ENCODE measurements at regions not wholly inside any gene's neighbourhood (a gene's known extent, or its start where the extent isn't known, plus 50 kb on each side); places are given as distances from the start of the nearest gene placed in this dataset.
"Not testable (repeated sequence)": the region's sequence is repeated elsewhere in the genome, so short reads cannot be mapped to it uniquely, and the experiment has no call there.

GRCh38 chr5:36786448-36787012, 90.0 kb upstream of the NIPBL start:
- no peak overlapping the region for H3K4me3 ChIP-seq (ENCODE audit: extremely low read depth, insufficient read depth, low read length, poor library complexity, severe bottlenecking)
- H3K9me3 ChIP-seq (ENCODE audit: control insufficient read depth, low read length): no peaks in the 10 kb centered on the region
- no peaks in the 10 kb centered on the region for H3K4me1 ChIP-seq (ENCODE audit: control insufficient read depth, insufficient read depth, low read length, poor library complexity, severe bottlenecking)
- WGBS, 2 experiments (ENCODE audit: insufficient coverage in 2 of 2): 92 to 100% methylated on average over 1 of the region's 1 CpG
- no peaks in the 10 kb centered on the region for H3K36me3 ChIP-seq (ENCODE audit: control insufficient read depth, insufficient read depth, low read length)
- H3K27ac ChIP-seq (ENCODE audit: low read depth, low read length, severe bottlenecking): no peak overlapping the region

- no peak overlapping the region for H3K27ac ChIP-seq (ENCODE audit: low read depth, low read length, severe bottlenecking)
- no peaks in the 10 kb centered on the region for H3K36me3 ChIP-seq (ENCODE audit: control insufficient read depth, insufficient read depth, low read length)
- no peak overlapping the region for H3K4me3 ChIP-seq (ENCODE audit: extremely low read depth, insufficient read depth, low read length, poor library complexity, severe bottlenecking)
- H3K9me3 ChIP-seq (ENCODE audit: control insufficient read depth, low read length): no peaks in the 10 kb centered on the region
- 91 to 93% methylated on average over 7 of the region's 8 CpGs for WGBS, 2 experiments (ENCODE audit: insufficient coverage in 2 of 2)
- no peaks in the 10 kb centered on the region for H3K4me1 ChIP-seq (ENCODE audit: control insufficient read depth, insufficient read depth, low read length, poor library complexity, severe bottlenecking)
These were observed 89.0 kb upstream of the NIPBL start for GRCh38 chr5:36787365-36788093.

GRCh38 chr5:36790847-36791246, 85.7 kb upstream of the NIPBL start:
- Histone ChIP-seq H3K27ac (ENCODE audit: low read depth, low read length, severe bottlenecking) (no peak overlapping the region), H3K4me1 (ENCODE audit: control insufficient read depth, insufficient read depth, low read length, poor library complexity, severe bottlenecking) (no peaks in the 10 kb centered on the region), H3K9me3 (ENCODE audit: control insufficient read depth, low read length) (no peaks in the 10 kb centered on the region), H3K36me3 (ENCODE audit: control insufficient read depth, insufficient read depth, low read length) (no peaks in the 10 kb centered on the region), H3K4me3 (ENCODE audit: extremely low read depth, insufficient read depth, low read length, poor library complexity, severe bottlenecking) (no peak overlapping the region)
- no CpG with 5 or more reads among the region's 1 CpG for WGBS, 2 experiments (ENCODE audit: insufficient coverage in 2 of 2)

GRCh38 chr5:36792560-36793180, 83.9 kb upstream of the NIPBL start:
- no peak overlapping the region for H3K27ac ChIP-seq (ENCODE audit: low read depth, low read length, severe bottlenecking)
- H3K36me3 ChIP-seq (ENCODE audit: control insufficient read depth, insufficient read depth, low read length): no peaks in the 10 kb centered on the region
- no peaks in the 10 kb centered on the region for H3K9me3 ChIP-seq (ENCODE audit: control insufficient read depth, low read length)
- no peak overlapping the region for H3K4me3 ChIP-seq (ENCODE audit: extremely low read depth, insufficient read depth, low read length, poor library complexity, severe bottlenecking)
- no peaks in the 10 kb centered on the region for H3K4me1 ChIP-seq (ENCODE audit: control insufficient read depth, insufficient read depth, low read length, poor library complexity, severe bottlenecking)
- 92 to 100% methylated on average over 2 to 3 of the region's 4 CpGs for WGBS, 2 experiments (ENCODE audit: insufficient coverage in 2 of 2)

- no peaks in the 10 kb centered on the region for H3K36me3 ChIP-seq (ENCODE audit: control insufficient read depth, insufficient read depth, low read length)
- no peak overlapping the region for H3K27ac ChIP-seq (ENCODE audit: low read depth, low read length, severe bottlenecking)
- WGBS, 2 experiments (ENCODE audit: insufficient coverage in 2 of 2): 81 to 92% methylated on average over 2 to 4 of the region's 4 CpGs
- no peaks in the 10 kb centered on the region for H3K9me3 ChIP-seq (ENCODE audit: control insufficient read depth, low read length)
- no peaks in the 10 kb centered on the region for H3K4me1 ChIP-seq (ENCODE audit: control insufficient read depth, insufficient read depth, low read length, poor library complexity, severe bottlenecking)
- H3K4me3 ChIP-seq (ENCODE audit: extremely low read depth, insufficient read depth, low read length, poor library complexity, severe bottlenecking): no peak overlapping the region
These were observed 81.2 kb upstream of the NIPBL start for GRCh38 chr5:36795366-36795765.

- Histone ChIP-seq H3K4me3 (ENCODE audit: extremely low read depth, insufficient read depth, low read length, poor library complexity, severe bottlenecking) (no peak overlapping the region), H3K27ac (ENCODE audit: low read depth, low read length, severe bottlenecking) (no peak overlapping the region), H3K36me3 (ENCODE audit: control insufficient read depth, insufficient read depth, low read length) (no peaks in the 10 kb centered on the region), H3K9me3 (ENCODE audit: control insufficient read depth, low read length) (no peaks in the 10 kb centered on the region), H3K4me1 (ENCODE audit: control insufficient read depth, insufficient read depth, low read length, poor library complexity, severe bottlenecking) (no peaks in the 10 kb centered on the region)
- 86 to 100% methylated on average over 2 to 3 of the region's 3 CpGs for WGBS, 2 experiments (ENCODE audit: insufficient coverage in 2 of 2)
These were observed 80.4 kb upstream of the NIPBL start for GRCh38 chr5:36796155-36796554.

DNA sequence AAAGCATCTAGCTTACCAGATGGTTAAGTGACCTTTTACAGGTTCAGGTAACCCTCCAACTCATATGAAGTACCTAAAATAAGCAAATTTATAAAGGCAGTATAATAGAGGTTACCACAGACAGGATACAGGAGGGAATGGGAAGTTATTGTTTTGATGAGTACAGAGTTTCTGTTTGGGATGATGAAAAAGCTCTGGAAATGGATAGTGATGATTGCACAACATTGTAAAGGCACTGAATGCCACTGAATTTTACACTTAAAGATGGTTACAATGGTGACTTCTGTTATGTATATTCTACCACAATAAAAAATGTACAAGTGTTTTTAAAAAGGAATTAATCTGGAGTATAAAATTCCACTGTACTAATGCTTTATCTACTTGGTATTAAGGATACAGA, 75.0 kb upstream of the NIPBL start:
- Histone ChIP-seq H3K27ac (ENCODE audit: low read depth, low read length, severe bottlenecking) (no peak overlapping the region), H3K4me3 (ENCODE audit: extremely low read depth, insufficient read depth, low read length, poor library complexity, severe bottlenecking) (no peak overlapping the region), H3K9me3 (ENCODE audit: control insufficient read depth, low read length) (no peaks in the 10 kb centered on the region)

DNA sequence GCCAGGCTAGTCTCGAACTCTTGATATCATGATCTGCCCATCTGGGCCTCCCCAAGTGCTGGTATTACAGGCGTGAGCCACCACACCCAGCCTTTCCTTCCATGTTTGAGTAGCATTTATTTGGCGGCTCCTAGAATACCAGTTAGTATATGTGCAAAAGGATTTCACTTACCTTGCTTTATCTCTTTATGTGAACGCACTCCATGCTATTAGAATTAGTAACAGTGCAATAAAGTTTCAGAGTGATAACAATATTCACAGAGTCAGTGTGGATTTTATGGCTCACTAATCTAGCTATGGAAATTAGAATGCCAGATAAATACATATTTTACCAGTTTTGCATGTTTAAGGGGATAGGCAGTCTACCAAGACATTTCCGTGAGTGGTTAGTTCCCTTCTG, 74.4 kb upstream of the NIPBL start:
- H3K4me3 ChIP-seq (ENCODE audit: extremely low read depth, insufficient read depth, low read length, poor library complexity, severe bottlenecking): no peak overlapping the region
- H3K9me3 ChIP-seq (ENCODE audit: control insufficient read depth, low read length): no peaks in the 10 kb centered on the region
- H3K27ac ChIP-seq (ENCODE audit: low read depth, low read length, severe bottlenecking): no peak overlapping the region
- no peaks in the 10 kb centered on the region for H3K4me1 ChIP-seq (ENCODE audit: control insufficient read depth, insufficient read depth, low read length, poor library complexity, severe bottlenecking)
- 88 to 93% methylated on average over 2 of the region's 5 CpGs for WGBS, 2 experiments (ENCODE audit: insufficient coverage in 2 of 2)
- no peaks in the 10 kb centered on the region for H3K36me3 ChIP-seq (ENCODE audit: control insufficient read depth, insufficient read depth, low read length)

More for the DNA sequence above, 75.0 kb upstream of the NIPBL start:
- H3K4me1 ChIP-seq (ENCODE audit: control insufficient read depth, insufficient read depth, low read length, poor library complexity, severe bottlenecking): no peaks in the 10 kb centered on the region
- H3K36me3 ChIP-seq (ENCODE audit: control insufficient read depth, insufficient read depth, low read length): no peaks in the 10 kb centered on the region

DNA sequence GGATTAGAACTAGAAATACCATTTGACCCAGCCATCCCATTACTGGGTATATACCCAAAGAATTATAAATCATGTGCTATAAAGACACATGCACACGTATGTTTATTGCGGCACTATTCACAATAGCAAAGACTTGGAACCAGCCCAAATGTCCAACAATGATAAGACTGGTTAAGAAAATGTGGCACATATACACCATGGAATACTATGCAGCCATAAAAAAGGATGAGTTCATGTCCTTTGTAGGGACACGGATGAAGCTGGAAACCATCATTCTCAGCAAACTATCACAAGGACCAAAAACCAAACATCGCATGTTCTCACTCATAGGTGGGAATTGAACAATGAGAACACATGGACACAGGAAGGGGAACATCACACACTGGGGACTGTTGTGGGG, 63.3 kb upstream of the NIPBL start:
- not testable (repeated sequence) for H3K4me3 ChIP-seq (ENCODE audit: extremely low read depth, insufficient read depth, low read length, poor library complexity, severe bottlenecking); H3K9me3 ChIP-seq (ENCODE audit: control insufficient read depth, low read length); H3K27ac ChIP-seq (ENCODE audit: low read depth, low read length, severe bottlenecking); H3K36me3 ChIP-seq (ENCODE audit: control insufficient read depth, insufficient read depth, low read length); H3K4me1 ChIP-seq (ENCODE audit: control insufficient read depth, insufficient read depth, low read length, poor library complexity, severe bottlenecking)
- WGBS, 2 experiments (ENCODE audit: insufficient coverage in 2 of 2): 100% methylated on average over 1 of the region's 4 CpGs; no CpG with 5 or more reads in 1 of the 2 experiments

DNA sequence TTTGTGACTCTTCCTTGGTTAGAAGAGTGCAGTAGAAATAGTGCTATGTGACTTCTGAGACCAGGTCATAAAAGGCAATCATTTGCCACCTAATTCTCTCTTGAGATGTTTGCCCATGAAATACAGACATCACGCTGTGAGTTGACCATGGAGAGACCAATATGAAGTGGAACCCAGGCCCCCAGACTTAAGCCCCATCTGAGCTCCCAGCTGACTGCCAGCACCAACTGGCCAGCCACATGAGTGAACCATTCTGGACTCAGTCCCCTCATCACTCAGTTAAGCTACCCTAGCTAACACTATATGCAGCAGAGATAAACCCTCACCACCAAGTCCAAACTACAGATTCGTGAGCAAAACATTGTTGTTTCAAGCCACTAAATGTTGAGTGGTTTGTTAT, 60.7 kb upstream of the NIPBL start:
- no peaks in the 10 kb centered on the region for H3K4me1 ChIP-seq (ENCODE audit: control insufficient read depth, insufficient read depth, low read length, poor library complexity, severe bottlenecking)
- H3K27ac ChIP-seq (ENCODE audit: low read depth, low read length, severe bottlenecking): no peak overlapping the region
- H3K36me3 ChIP-seq (ENCODE audit: control insufficient read depth, insufficient read depth, low read length): no peaks in the 10 kb centered on the region
- H3K9me3 ChIP-seq (ENCODE audit: control insufficient read depth, low read length): no peaks in the 10 kb centered on the region
- WGBS, 2 experiments (ENCODE audit: insufficient coverage in 2 of 2): 86 to 88% methylated on average over 1 of the region's 2 CpGs
- H3K4me3 ChIP-seq (ENCODE audit: extremely low read depth, insufficient read depth, low read length, poor library complexity, severe bottlenecking): no peak overlapping the region

DNA sequence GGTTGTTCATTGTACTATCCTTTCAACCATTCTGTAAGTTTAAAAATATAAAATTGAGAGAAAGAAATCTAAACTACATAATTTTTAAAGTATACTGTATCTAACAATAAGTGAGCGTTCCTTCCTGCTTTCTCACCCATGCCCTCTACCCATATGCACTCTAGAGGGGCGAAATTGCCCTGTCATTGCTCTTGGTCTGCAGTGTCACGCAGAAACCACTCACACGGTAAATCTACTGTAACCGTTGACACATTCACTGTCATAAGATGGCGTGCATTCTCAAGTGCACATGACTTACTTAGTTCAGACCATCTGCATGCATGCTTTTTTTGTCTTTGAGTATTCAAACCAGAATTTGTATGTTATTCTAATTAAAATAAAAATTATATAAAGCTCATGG, 55.7 kb upstream of the NIPBL start:
- H3K4me3 ChIP-seq (ENCODE audit: extremely low read depth, insufficient read depth, low read length, poor library complexity, severe bottlenecking): no peak overlapping the region
- H3K9me3 ChIP-seq (ENCODE audit: control insufficient read depth, low read length): no peaks in the 10 kb centered on the region
- H3K36me3 ChIP-seq (ENCODE audit: control insufficient read depth, insufficient read depth, low read length): no peaks in the 10 kb centered on the region
- no peaks in the 10 kb centered on the region for H3K4me1 ChIP-seq (ENCODE audit: control insufficient read depth, insufficient read depth, low read length, poor library complexity, severe bottlenecking)
- WGBS, 2 experiments (ENCODE audit: insufficient coverage in 2 of 2): 93% methylated on average over 5 to 6 of the region's 6 CpGs
- H3K27ac ChIP-seq (ENCODE audit: low read depth, low read length, severe bottlenecking): no peak overlapping the region
